GM06990 (cell line): ENCODE measurements at regions not wholly inside any gene's neighbourhood (a gene's known extent, or its start where the extent isn't known, plus 50 kb on each side); places are given as distances from the start of the nearest gene placed in this dataset.

ENCODE experiments used
- DNase-seq: peaks from one replicate; pipeline ENCODE4 v3.0.0-alpha.2; 2011; ENCODE audit not compliant: insufficient read length; ENCODE audit errors: extremely low read depth
- H3K27me3 ChIP-seq: replicated peaks from 2 replicates; pipeline ENCODE4 v1.6.0; 2011; ENCODE audit warnings: low read length; ENCODE audit not compliant: control insufficient read depth, insufficient read depth
- H3K36me3 ChIP-seq: 2 replicates; pipeline ENCODE4 v1.5.1; 2011; ENCODE audit warnings: low read length; ENCODE audit not compliant: control insufficient read depth, insufficient read depth
- H3K4me3 ChIP-seq: replicated peaks from 2 replicates; pipeline ENCODE4 v1.5.1; 2011; ENCODE audit warnings: low read depth, mild to moderate bottlenecking, control low read depth, low read length
- CTCF ChIP-seq: IDR thresholded peaks from 2 replicates; pipeline ENCODE4 v1.5.1; 2011; ENCODE audit warnings: low read length, control low read depth, mild to moderate bottlenecking, inconsistent platforms; ENCODE audit not compliant: insufficient read depth, poor library complexity, severe bottlenecking

- no peaks in the 10 kb centered on the region; the same call in 1 of the 2 replicates for H3K27me3 ChIP-seq
- no peaks in the 10 kb centered on the region for H3K36me3 ChIP-seq
- no peak for TF ChIP-seq CTCF
- H3K4me3 ChIP-seq = no peak overlapping the region
- DNase-seq = no peak
These were observed 275.9 kb upstream of the TBL1XR1 start for GRCh38 chr3:177473184-177473583.

- Histone ChIP-seq H3K4me3 (no peak overlapping the region), H3K27me3 (no peaks in the 10 kb centered on the region; the same call in 1 of the 2 replicates), H3K36me3 (no peaks in the 10 kb centered on the region)
- DNase-seq = no peak
- no peak for TF ChIP-seq CTCF
These were observed 276.6 kb upstream of the TBL1XR1 start for GRCh38 chr3:177473903-177474302.

- Histone ChIP-seq H3K36me3 (no peaks in the 10 kb centered on the region), H3K4me3 (no peak overlapping the region)
- no peak for TF ChIP-seq CTCF
These were observed 277.5 kb upstream of the TBL1XR1 start for GRCh38 chr3:177474652-177475355.

GRCh38 chr3:177475356-177475665 is 278.0 kb upstream of the TBL1XR1 start:
- Histone ChIP-seq H3K27me3 (no peaks in the 10 kb centered on the region; the same call in 1 of the 2 replicates), H3K4me3 (no peak overlapping the region), H3K36me3 (no peaks in the 10 kb centered on the region)
- TF ChIP-seq CTCF = no peak
- DNase-seq = no peak

More at GRCh38 chr3:177474652-177475355, 277.5 kb upstream of the TBL1XR1 start:
- H3K27me3 ChIP-seq = no peaks in the 10 kb centered on the region; the same call in 1 of the 2 replicates
- DNase-seq = no peak

GRCh38 chr3:177476495-177476894 is 279.2 kb upstream of the TBL1XR1 start:
- DNase-seq = no peak
- no peak overlapping the region for H3K4me3 ChIP-seq

More at GRCh38 chr3:177476495-177476894, 279.2 kb upstream of the TBL1XR1 start:
- Histone ChIP-seq H3K27me3 (no peaks in the 10 kb centered on the region; the same call in 1 of the 2 replicates), H3K36me3 (no peaks in the 10 kb centered on the region)
- TF ChIP-seq CTCF = no peak
